Activated naive CD8-positive, alpha-beta T cell treated with anti-CD3 and anti-CD28 coated beads, Interleukin-2, amount 10 ng/mL, durations not matched to agents 7 days and 5 days (primary cell): ENCODE measurements at regions not wholly inside any gene's neighbourhood (a gene's known extent, or its start where the extent isn't known, plus 50 kb on each side); places are given as distances from the start of the nearest gene placed in this dataset.

Experiments
- ATAC-seq: fragments of 150-1000 bp; cut with Tn5 transposase; one replicate; pipeline ENCODE4 v1.10.0; 2021; ENCODE audit warnings: low read depth, moderate library complexity
- POLR2A ChIA-PET: fragments of 350-600 bp; sonication (Branson Sonifier 250); formaldehyde crosslinking; loops from one replicate; lab custom pipeline; 2021; ENCODE audit warnings: antibody characterized with exemption; lab: Charles Lee
- DNase-seq: peaks from one replicate; pipeline ENCODE4 v3.0.0; 2021
- H3K27ac Mint-ChIP-seq: one replicate; pipeline ENCODE4 v1.8.0; 2022; ENCODE audit warnings: mild to moderate bottlenecking, mixed read lengths
- H3K27me3 Mint-ChIP-seq: one replicate; pipeline ENCODE4 v1.8.0; 2022; ENCODE audit warnings: mild to moderate bottlenecking, moderate library complexity, mixed read lengths
- H3K36me3 Mint-ChIP-seq: one replicate; pipeline ENCODE4 v1.8.0; 2021; ENCODE audit warnings: mild to moderate bottlenecking, mixed read lengths
- H3K4me1 Mint-ChIP-seq: one replicate; pipeline ENCODE4 v1.8.0; 2021; ENCODE audit warnings: mixed read lengths
- H3K4me3 Mint-ChIP-seq: one replicate; pipeline ENCODE4 v1.8.0; 2022; ENCODE audit warnings: mild to moderate bottlenecking, moderate library complexity, mixed read lengths
- H3K9me3 Mint-ChIP-seq: one replicate; pipeline ENCODE4 v1.8.0; 2021; ENCODE audit warnings: mixed read lengths

GRCh38 chr1:58988752-58989151, 204.9 kb upstream of the JUN start:
- POLR2A ChIA-PET = no interaction called here
- DNase-seq (no peak), ATAC-seq (no peak)
- Mint-ChIP-seq H3K27ac (no peak overlapping the region), H3K9me3 (peaks cover 4% of the 10 kb centered on the region), H3K4me1 (peaks cover 26% of the 10 kb centered on the region), H3K36me3 (peaks cover 2% of the 10 kb centered on the region), H3K4me3 (no peak overlapping the region), H3K27me3 (peaks cover 1% of the 10 kb centered on the region)

- Mint-ChIP-seq H3K9me3 (peaks cover 4% of the 10 kb centered on the region), H3K27ac (no peak overlapping the region), H3K4me3 (no peak overlapping the region), H3K4me1 (peaks cover 21% of the 10 kb centered on the region), H3K27me3 (peaks cover 1% of the 10 kb centered on the region), H3K36me3 (peaks cover 4% of the 10 kb centered on the region)
- ATAC-seq (no peak), DNase-seq (no peak)
- POLR2A ChIA-PET = no interaction called here
Measured at GRCh38 chr1:58989845-58990244, 206.0 kb upstream of the JUN start.

- ATAC-seq (no peak), DNase-seq (no peak)
- H3K4me3 Mint-ChIP-seq = no peak overlapping the region
- H3K36me3 Mint-ChIP-seq = peaks cover 4% of the 10 kb centered on the region
- H3K9me3 Mint-ChIP-seq = peaks cover 2% of the 10 kb centered on the region
- peaks cover 22% of the 10 kb centered on the region for H3K4me1 Mint-ChIP-seq
- no peak overlapping the region for H3K27ac Mint-ChIP-seq
- H3K27me3 Mint-ChIP-seq = peaks cover 1% of the 10 kb centered on the region
- POLR2A ChIA-PET = interaction anchor here (1.0 kb wide), 1 partner anchor 50 kb away, joined by 3 read pairs; no protein-coding TSS in a partner anchor
Measured at GRCh38 chr1:58991305-58991704, 207.5 kb upstream of the JUN start.

GRCh38 chr1:58992643-58993042, 208.8 kb upstream of the JUN start:
- ATAC-seq (no peak), DNase-seq (no peak)
- H3K9me3 Mint-ChIP-seq = peaks cover 2% of the 10 kb centered on the region
- no peak overlapping the region for H3K4me3 Mint-ChIP-seq
- POLR2A ChIA-PET = no interaction called here
- no peak overlapping the region for H3K27ac Mint-ChIP-seq
- H3K36me3 Mint-ChIP-seq = peaks cover 4% of the 10 kb centered on the region
- H3K4me1 Mint-ChIP-seq = peaks cover 21% of the 10 kb centered on the region
- H3K27me3 Mint-ChIP-seq = peaks cover 1% of the 10 kb centered on the region

GRCh38 chr1:58993403-58993802, 209.6 kb upstream of the JUN start:
- peaks cover 2% of the 10 kb centered on the region for H3K9me3 Mint-ChIP-seq
- DNase-seq = no peak

GRCh38 chr1:58994664-58995063, 210.8 kb upstream of the JUN start:
- ATAC-seq (no peak), DNase-seq (no peak)
- no peaks in the 10 kb centered on the region for H3K9me3 Mint-ChIP-seq

More at GRCh38 chr1:58993403-58993802, 209.6 kb upstream of the JUN start:
- POLR2A ChIA-PET = no interaction called here
- Mint-ChIP-seq H3K36me3 (peaks cover 4% of the 10 kb centered on the region), H3K27me3 (peaks cover 1% of the 10 kb centered on the region), H3K4me3 (no peak overlapping the region), H3K27ac (no peak overlapping the region), H3K4me1 (peaks cover 15% of the 10 kb centered on the region)
- ATAC-seq = no peak

GRCh38 chr1:58996341-58997059, 212.7 kb upstream of the JUN start:
- no peak for DNase-seq
- no peaks in the 10 kb centered on the region for H3K27me3 Mint-ChIP-seq

More at GRCh38 chr1:58994664-58995063, 210.8 kb upstream of the JUN start:
- POLR2A ChIA-PET = no interaction called here
- H3K4me3 Mint-ChIP-seq = no peak overlapping the region
- H3K4me1 Mint-ChIP-seq = peaks cover 14% of the 10 kb centered on the region
- H3K36me3 Mint-ChIP-seq = peaks cover 3% of the 10 kb centered on the region
- H3K27me3 Mint-ChIP-seq = peaks cover 1% of the 10 kb centered on the region
- no peak overlapping the region for H3K27ac Mint-ChIP-seq

GRCh38 chr1:58997060-58997411, 213.2 kb upstream of the JUN start:
- ATAC-seq = no peak
- Mint-ChIP-seq H3K4me3 (no peak overlapping the region), H3K27me3 (no peaks in the 10 kb centered on the region), H3K4me1 (peaks cover 11% of the 10 kb centered on the region), H3K27ac (peak overlapping the region; percentile 22), H3K36me3 (peaks cover 3% of the 10 kb centered on the region), H3K9me3 (no peaks in the 10 kb centered on the region)
- POLR2A ChIA-PET = no interaction called here
- DNase-seq = no peak

More at GRCh38 chr1:58996341-58997059, 212.7 kb upstream of the JUN start:
- no peak for ATAC-seq
- POLR2A ChIA-PET = no interaction called here
- Mint-ChIP-seq H3K27ac (no peak overlapping the region), H3K9me3 (no peaks in the 10 kb centered on the region), H3K4me3 (no peak overlapping the region), H3K36me3 (peaks cover 3% of the 10 kb centered on the region), H3K4me1 (peaks cover 11% of the 10 kb centered on the region)

- Mint-ChIP-seq H3K4me1 (peaks cover 11% of the 10 kb centered on the region), H3K27ac (no peak overlapping the region), H3K27me3 (no peaks in the 10 kb centered on the region), H3K36me3 (peaks cover 3% of the 10 kb centered on the region), H3K4me3 (no peak overlapping the region), H3K9me3 (no peaks in the 10 kb centered on the region)
- POLR2A ChIA-PET = no interaction called here
- no peak for ATAC-seq
- DNase-seq = no peak
Measured at GRCh38 chr1:58997637-58998036, 213.8 kb upstream of the JUN start.

- Mint-ChIP-seq H3K9me3 (no peaks in the 10 kb centered on the region), H3K4me3 (no peak overlapping the region), H3K4me1 (peaks cover 10% of the 10 kb centered on the region), H3K27me3 (no peaks in the 10 kb centered on the region), H3K36me3 (peaks cover 1% of the 10 kb centered on the region), H3K27ac (no peak overlapping the region)
- no peak for ATAC-seq
- POLR2A ChIA-PET = no interaction called here
- no peak for DNase-seq
Measured at GRCh38 chr1:58999676-59000075, 215.8 kb upstream of the JUN start.

GRCh38 chr1:59004755-59005154, 220.9 kb upstream of the JUN start:
- ATAC-seq (no peak), DNase-seq (no peak)
- H3K36me3 Mint-ChIP-seq = no peaks in the 10 kb centered on the region
- no peaks in the 10 kb centered on the region for H3K27me3 Mint-ChIP-seq
- H3K27ac Mint-ChIP-seq = no peak overlapping the region
- peaks cover 28% of the 10 kb centered on the region for H3K4me1 Mint-ChIP-seq
- POLR2A ChIA-PET = no interaction called here
- H3K9me3 Mint-ChIP-seq = no peaks in the 10 kb centered on the region
- no peak overlapping the region for H3K4me3 Mint-ChIP-seq

- DNase-seq = no peak
- Mint-ChIP-seq H3K27ac (peak overlapping the region; percentile 1), H3K9me3 (no peaks in the 10 kb centered on the region), H3K36me3 (no peaks in the 10 kb centered on the region), H3K4me3 (no peak overlapping the region), H3K4me1 (peaks cover 28% of the 10 kb centered on the region), H3K27me3 (no peaks in the 10 kb centered on the region)
- peak; percentile 34 for ATAC-seq
- POLR2A ChIA-PET = no interaction called here
Measured at GRCh38 chr1:59005491-59006288, 221.8 kb upstream of the JUN start.

GRCh38 chr1:59006289-59006658, 222.4 kb upstream of the JUN start:
- Mint-ChIP-seq H3K27me3 (peaks cover 1% of the 10 kb centered on the region), H3K36me3 (no peaks in the 10 kb centered on the region), H3K27ac (no peak overlapping the region), H3K4me3 (no peak overlapping the region), H3K4me1 (peaks cover 28% of the 10 kb centered on the region), H3K9me3 (no peaks in the 10 kb centered on the region)
- ATAC-seq (no peak), DNase-seq (no peak)
- POLR2A ChIA-PET = no interaction called here

- Mint-ChIP-seq H3K36me3 (no peaks in the 10 kb centered on the region), H3K27me3 (peaks cover 5% of the 10 kb centered on the region), H3K4me3 (no peak overlapping the region), H3K4me1 (peaks cover 28% of the 10 kb centered on the region), H3K9me3 (no peaks in the 10 kb centered on the region), H3K27ac (no peak overlapping the region)
- ATAC-seq (no peak), DNase-seq (no peak)
- POLR2A ChIA-PET = no interaction called here
Measured at GRCh38 chr1:59006932-59007331, 223.1 kb upstream of the JUN start.
